CD4-positive, alpha-beta T cell treated with Interleukin-17A for 4 hours (primary cell): ENCODE measurements at regions not wholly inside any gene's neighbourhood (a gene's known extent, or its start where the extent isn't known, plus 50 kb on each side); places are given as distances from the start of the nearest gene placed in this dataset.

Source experiments
- DNase-seq: peaks from one replicate; pipeline ENCODE4 v3.0.0-alpha.2; 2020; ENCODE audit warnings: mixed read lengths

DNA sequence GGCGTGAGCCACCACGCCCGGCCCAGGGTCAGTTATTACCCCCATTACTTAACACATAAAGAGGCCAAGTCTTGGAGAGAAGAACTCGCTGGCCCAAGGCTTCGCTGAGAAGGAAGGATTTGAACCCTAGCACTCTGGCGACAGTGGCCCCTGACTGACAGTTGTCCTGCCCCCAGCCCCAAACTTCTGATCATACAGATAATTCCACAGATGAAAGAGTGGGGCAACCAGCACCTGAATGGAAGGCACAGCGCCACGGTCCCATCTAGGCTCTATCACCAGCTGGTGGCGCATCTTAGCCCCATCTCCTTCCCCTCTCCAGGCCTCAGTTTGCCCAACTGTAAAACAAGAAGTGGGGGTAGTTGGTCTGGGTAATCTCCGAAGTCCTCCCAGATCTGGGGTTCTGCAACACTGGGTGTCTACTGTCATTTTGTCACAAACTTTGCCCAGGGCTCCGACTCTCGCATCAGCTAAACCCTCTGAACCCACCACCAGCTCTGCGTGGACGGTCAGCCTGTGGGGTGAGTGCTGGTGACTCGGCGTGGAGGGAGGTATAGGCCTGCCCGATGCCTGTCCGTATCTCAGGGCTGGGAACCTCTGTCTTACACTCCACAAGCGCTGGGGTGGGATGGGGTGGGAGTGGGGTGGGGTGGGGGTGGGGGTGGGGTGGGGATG, 209.3 kb downstream of the C9orf50 start:
- no peak for DNase-seq

DNA sequence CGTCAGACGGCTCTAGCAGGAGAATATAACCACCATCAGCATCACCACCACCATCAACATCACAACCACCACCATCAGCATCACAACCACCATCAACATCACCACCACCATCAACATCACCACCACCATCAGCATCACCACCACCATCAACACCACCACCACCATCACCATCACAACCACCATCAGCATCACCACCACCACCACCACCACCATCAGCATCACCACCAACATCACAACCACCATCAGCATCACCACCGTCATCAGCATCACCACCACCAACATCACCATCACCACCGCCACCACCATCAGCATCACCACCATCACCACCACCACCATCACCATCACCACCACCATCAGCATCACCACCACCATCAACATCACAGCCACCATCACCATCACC, 210.7 kb downstream of the C9orf50 start:
- DNase-seq: no peak

DNA sequence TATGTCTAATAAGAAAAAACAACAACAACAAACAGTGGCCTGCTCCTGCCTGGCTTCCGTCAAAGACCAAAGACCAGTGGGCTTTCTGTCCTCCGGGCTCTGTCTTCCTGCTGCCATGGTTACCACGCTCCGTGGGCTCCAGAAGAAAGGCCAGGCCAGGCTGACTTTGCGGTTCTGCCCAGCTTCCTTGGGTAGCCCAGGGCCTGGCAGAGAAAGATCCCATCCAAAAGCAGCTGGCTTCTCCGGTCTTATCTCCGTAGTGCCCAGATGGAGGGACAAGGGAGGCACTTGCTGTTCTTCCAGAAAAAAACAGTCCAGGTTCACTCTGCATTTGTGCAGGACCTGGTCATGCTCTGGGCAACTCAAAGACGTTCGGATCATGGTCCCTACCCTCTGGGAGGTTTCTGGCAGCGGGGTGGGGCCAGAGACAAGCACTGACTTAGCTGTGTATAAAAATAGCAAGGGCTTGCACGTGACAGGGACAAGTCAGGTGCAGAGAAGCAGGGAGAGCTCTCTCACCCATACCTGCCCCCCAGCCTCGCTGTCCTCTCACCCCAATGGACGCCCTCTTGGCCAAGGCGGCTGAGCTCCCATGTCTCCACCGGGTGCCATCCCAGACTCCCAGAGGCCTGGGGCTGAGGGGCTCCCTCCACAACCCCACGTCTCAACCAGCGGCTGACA, 212.2 kb downstream of the C9orf50 start:
- no peak for DNase-seq

DNA sequence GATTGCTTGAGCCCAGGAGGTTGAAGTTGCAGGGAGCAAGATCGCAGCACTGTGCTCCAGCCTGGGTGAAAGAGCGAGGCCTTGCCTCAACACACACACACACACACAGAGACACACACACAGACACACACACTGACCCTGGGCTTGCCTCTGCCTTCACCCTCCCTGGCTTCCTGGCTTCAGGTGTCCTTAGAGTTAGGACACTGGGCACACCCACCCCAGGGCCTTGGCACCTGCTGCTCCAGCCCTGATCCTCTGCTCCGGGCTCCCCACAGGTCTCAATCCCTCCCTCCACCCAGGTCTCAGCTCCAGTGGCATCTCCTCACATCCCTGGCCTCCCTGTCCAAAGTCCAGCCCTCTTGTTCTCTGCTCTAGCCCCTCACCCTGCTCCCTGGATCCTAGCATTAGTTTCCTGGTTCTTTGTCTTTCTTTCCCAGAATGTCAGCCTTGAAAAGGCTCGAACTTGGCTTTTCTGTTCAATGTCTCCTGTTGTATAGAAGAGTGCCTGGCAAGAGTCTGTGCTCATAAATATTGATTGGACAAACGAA, 212.9 kb downstream of the C9orf50 start:
- no peak for DNase-seq

DNA sequence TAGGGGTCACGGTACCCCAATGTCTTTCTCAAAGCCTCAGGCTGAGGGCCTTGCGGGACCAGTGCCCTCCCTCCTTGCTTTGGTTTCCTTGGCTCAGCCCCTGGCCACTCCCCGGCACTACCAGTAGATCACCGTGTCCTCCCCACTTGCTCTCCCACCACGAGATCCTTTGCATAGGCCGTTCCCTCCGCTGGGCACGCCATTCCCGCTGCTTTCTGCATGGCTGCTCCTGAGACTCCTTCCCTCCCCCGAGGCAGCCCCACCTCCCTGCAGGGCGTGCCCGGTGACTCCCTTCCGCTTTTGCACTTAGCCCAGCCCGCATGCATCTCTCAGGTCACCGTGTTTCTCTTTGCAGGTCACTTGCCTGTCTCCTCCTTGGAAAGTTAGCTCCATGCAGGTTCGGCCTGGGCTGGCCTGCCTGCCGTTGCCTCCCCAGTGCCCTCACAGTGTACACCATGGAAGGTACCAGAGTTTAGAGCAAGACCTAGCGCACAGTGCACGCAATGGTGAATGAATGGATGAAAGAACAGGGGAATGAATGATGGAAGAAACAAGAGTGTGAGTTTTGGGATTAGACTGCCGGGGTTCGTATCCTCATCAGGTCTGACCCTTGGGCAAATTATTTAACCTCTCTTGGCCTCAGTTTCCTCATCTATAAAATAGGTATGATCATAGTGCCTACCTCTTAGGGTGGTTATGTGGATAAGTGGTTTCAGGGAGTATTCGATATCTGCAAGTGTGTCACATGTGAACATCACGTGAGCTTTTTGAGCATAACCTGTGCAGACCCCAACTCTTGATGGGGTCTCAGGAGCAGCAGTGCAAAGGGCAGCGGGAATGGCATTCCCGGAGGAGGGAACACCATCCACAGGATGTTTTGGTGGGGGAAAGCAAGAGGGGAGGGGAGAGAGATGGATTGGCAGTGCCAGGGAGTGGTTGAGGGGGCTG, 214.3 kb downstream of the C9orf50 start:
- no peak for DNase-seq

DNA sequence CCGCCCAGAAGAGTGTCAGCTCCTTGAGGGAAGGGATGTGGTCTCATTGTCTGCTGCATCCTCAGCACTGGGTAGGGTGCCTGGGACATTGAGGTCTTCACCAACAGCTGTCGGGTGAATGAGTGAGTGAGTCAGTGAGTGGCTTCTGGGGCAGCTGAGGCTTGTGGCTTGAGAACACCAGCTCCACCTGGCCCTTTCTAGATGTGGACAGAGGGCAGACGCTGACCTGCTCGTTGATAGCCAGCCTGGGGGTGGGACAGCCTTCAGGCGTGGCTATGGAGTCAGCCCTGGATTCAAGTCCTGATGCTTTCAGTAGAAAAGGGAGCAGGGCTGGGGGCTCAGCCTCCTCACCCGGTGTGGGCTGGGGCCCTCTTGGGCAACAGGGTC, 215.1 kb downstream of the C9orf50 start:
- no peak for DNase-seq

DNA sequence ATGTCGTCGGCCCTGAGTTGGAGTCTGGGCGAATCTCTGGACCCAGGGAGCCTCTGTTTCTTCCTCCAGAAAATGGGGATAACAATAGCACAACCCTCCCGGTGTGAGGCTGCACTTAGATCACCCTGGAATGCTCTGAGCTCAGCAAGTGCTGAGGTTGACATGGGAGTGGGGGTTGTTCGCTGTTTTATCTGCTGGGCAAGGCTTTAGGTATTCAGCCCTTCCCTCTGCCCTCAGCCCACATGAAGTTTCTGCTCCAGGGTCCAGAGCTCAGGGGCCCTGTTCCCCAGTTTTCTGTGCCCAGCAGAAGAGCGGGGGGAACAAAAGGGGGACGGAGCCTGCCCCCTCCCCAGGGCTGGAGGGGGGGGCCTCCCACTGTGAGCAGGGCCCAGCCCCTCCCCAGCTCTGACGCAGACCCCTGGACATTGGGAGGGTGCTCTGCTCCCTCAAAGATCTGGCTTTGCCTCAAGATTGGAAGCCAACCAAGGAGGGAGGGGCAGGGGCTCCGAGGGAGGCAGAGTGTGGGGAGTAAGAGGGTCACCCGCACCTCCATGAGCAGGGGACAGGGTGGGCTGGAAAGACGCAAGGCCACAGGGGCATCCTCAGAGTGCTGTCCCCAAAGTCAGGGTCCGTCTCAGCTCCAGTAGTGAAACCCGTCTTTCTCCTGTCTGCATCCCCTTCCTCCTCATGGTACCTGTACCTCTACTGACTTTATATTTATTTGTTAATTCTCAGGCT, 215.6 kb downstream of the C9orf50 start:
- no peak for DNase-seq

DNA sequence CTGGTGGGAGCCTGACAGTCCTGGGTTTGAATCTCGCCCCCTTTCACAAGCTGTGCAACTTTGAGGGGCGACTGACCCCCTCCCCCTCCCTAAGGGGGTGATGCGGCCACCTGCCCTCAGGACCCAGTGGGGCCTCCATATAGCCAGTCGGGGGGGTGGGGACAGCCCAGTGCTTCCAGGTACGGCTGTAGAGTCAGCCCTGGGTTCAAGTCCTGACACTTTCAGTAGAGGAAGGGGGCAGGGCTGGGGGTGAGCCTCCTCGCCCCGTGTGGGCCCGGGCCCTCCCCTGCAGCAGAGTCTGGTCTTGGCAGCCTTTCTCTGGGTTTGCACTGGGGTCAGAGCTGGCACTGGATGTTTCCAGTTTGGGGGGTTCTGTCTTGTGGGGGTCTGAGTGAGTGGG, 216.3 kb downstream of the C9orf50 start:
- DNase-seq: no peak

DNA sequence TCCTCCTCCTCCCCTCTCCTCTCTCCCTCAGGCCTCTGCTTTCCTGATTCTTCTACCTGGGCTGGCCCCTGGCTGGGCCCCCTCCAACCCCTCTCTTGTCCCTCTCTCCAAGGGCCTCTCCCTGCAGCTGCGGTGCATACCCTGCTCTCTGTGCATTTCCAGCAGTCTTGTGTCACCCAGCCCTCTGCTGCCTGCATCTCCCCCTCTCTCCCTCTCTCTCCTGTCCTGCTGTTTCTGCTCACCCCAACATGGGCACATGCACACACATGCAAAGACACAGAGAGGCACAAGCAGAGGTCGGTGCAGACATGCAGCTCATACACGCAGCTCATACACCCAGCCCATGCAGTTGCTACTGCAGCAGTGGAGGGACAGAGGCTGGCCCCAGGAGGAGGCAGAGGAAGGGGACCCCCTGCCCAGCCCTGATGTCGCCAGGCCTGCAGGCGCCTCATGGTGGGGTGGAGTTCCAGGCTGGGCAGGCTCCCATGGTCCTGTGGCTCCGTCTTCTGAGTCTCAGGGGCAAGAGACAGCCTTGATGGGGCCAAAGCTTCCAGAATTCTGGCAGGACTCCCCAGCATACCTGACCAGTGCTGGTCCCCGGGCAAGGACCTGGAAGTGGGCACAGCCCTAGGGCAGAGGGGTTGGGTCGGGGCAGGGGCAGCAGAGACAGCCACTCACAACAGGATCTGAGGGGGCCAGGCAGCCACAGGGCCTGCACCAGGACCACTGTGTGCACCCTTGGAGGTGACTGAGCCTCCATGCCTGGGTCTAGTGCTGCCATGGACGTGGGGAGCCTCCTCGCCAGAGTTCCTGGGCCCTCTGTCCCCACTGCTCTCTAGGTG, 216.9 kb downstream of the C9orf50 start:
- DNase-seq: no peak

DNA sequence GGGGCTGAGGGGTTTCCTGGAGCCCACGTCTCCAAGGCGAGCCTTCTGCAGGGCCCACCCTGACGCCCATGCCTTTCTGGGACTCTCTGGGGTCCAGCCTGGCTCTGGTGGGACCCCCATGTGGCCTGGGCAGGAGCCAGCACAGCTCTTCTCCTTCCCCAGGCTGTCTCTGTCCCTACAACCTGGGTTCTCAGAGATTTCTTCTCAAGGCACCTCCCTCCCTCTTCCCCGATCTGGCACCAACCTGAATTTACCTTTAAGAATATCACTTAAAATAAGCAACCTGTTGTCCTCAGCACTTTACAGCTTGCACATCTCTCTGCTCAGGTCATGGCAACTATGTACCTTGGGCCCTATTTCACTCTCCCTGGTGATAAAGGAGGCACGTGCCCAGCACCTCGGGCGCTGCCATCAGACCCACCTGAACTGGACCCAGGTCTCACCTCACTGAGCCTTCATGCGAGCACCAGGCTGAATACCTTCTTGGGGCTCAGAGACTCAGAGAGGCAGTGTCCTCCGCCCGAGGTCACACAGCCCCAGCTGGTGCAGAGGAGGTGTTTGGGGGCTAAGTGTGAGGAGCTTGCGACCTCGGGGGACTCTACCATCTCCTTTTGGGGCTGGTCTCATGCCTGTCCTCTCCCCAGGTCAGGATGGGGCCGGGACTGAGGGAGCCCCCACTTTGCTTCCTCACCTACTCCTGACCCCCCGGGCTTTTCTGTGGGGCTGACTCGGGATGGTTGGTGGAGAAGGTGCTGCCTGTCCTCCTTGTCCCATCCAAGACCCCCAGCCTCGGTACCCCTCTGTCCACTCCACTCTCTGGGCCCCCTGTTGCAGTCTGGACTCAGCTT, 217.7 kb downstream of the C9orf50 start:
- no peak for DNase-seq

DNA sequence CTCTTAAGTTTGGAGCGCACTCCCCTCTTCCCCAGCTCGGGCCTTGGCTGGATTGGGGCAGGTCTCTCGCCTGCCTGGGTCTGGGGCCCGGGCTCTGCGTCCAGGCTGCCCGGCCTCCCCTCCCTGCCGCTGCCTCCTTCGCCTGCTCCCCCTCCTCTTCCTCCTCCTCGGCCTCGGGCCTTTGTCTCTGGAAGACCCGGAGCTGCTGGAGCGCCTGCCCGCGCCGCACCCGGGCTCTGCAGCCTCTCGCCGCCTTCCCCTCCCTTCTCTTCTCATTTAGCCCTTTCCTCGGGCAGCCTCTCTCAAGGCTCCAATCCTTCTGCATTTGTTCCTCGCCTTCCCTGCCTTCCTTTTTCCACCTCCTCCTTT, 218.5 kb downstream of the C9orf50 start:
- DNase-seq: no peak

DNA sequence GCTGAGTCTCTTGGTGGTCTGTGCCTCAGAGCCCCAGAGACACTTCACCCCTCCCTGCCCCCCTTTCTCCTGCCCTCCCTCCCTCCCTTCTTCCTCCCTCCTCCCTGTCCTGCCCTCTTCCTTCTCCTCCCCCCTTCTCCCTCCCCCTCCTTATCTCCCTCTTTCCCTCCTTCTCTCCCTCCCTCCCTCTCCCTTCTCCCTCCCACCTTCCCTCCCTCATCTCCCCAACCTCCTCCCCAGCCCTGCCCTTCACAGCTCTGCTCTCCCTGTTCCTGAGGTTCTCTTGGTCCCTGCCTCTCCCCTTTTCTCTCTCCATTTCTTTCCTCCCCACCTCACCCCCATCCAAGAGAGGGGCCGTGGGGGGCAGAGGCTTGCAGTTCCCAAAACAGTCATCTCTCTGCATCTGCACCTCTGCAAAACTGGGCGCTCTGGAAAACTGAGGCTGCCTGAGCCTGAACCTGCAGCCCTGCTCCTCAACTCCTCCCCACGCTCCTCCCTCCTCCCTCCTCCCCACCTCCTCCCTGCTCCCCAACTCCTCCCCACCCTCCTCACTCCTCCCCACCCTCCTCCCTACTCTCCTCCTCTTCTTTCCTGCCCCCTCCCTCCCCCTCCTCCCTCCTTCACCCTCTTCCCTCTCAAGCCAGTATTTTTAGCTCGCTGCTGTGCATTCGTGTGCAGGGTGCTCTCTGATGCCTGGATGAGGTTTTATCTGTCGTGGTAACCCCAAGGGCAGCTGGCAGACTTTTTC, 219.1 kb downstream of the C9orf50 start:
- no peak for DNase-seq

DNA sequence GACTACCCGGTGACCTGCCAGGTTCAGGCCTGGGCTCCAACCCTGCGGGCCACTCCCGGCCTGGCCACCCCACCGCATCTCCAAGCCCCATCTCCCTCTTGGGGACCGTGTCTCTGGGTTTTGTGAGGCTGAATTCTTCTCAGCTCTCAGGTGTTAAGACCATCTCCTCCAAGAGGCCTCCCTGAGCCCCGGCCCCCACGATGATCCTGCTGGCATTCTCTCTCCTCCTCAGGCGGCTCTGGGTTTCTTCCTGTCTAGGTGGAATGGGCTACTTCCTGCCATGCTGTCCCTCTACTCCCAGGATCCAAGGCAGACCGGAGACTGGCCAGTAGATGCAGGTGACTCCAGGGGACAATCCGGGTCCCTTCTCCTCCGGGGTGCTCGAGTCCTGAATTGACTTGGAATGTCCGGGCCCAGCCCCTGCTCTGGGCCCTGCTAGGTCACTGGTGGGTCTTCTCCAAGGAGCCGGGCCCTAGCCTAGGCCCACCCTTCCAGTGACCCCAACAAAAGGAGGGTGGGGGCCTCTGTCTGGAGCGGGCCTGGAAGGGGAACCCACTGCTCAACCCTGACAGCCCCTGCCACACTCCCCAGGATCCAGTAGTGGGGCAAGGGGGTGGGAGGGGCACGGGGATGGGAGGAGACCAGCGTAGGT, 219.8 kb downstream of the C9orf50 start:
- no peak for DNase-seq

DNA sequence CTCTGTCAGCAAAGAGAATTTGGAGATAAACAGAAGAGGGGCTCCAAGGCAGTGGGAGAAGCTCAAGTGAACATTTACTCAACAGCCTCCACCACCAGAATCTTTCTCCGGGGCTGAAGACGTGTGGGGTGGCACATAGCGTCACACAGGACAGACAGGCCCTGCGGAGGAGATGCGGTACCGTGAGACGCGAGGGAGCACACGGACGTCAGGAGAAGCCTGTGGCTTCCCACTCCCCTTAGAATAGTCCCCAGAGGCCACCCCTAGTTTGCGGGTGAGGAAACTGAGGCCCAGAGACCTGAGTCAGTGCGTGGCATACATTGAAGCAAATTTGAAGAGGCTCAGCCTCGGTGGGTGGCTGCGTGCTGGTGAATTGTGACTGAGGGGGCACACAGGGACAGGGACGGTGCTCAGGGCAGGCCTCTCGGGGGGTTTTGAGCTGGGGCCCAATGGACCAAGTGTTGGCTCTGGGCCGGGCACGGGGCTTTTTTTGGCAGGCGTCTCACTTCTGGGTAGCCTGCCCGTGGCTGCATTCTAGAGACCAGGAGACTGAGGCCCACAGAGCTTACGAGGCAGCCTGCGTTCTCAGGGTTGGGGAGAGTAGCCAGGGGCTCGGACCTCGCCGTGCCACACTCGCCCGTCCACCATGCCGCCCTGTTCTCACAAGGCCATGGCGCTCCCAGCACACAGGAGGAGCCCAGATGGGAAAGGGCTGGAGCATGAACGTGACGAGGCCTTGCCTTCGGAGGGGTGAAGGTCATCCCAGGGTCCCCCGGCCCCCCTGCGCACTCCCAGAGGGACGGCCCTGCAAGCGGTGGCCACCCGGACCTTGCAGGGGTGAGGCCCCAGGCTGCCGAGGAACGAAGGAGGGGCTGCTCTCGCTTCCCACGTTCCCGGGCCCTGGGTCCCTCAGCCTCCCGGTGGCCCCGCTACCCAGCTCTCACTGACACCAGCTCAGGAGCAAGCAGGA, 220.6 kb downstream of the C9orf50 start:
- DNase-seq: no peak

DNA sequence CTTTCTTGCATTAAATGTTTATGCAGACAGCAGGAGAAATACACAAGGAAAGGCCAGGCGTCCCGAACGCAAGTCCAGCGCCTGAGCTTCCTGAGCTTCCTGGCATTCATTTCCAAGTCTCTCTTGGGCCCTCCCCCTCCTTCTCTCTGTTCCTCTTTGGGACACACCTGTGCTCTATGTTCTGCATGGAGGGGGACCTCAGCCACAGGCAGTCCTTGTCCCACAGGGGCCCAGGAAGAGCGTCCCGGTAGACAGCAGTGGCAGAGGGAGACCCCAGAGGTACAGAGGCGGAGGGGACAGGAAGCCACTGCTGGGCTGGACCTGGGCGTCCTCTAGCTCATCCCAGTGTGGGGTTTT, 221.3 kb downstream of the C9orf50 start:
- DNase-seq: no peak

DNA sequence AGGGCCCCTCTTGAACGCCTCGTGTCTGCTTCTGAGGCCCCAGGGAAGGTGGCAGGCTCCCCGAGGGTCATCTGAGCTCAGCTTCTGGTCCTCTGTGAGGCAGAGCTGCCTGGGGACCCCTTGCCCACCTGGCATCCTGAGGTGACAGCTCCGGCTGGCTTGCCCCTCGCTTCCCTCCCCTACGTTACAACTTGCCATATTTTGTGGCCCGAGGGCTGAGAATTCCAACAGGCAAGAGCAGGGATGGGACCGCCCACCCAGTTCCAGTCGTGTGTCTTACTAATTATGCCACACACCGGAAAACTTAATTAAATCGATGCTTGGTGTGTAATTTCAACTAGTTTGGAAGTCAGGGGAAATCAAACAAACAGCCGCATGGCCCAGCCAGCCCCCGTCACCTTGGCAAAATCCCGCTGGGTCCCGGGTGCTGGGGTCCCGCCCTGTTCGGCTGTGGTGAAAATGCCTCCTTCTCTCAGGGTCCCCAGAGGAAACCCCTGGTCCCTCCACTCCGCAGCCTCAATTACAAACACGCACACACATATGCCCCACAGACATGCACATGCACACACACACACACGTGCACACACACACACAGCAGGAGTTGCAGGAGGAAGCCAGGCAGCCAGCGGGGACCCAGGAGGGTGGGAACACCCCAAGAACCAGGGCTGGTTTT, 221.0 kb upstream of the IER5L start:
- no peak for DNase-seq

DNA sequence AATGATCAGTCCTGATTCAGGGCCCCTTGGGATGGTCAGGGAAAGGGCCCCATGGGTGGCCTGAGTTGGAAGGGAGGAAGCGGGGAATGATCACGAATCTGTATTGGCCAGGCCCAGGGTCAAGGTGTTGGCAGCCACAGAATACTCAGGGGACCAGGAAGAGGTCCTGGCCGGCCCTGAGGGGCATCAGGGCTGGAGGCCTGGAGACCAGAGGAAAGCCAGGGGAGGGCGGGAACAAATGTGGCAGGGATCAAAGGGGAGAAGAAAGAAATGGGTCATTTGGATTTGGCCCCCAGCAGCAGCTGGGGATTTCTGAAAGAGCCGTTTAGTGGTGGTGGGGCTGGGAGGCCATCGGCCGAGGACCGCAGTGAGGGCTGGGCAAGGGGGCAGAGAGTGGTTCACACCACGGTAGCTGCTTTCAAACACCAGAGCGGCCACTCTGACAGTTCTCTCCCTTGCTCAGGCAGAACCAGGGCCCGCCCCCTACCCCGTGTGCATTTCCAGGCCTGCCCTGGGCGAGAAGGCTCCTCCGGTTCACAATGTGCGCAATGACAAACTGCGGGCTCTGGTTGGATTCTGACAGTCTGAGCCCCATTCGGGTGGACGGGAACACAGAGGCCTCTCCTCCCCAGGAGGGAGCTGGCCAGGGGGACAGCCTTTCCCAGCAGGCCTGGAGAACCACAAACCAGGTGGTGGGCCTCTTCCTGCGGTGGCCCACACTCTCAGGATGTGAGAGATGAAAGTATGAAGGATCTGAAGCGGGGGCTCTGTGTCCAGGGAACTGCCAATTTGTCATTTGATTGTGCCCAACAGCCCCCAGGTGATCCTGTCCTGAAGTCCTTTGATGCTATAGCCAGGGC, 220.3 kb upstream of the IER5L start:
- DNase-seq: no peak
